ENCODE measurements at regions not wholly inside any gene's neighbourhood (a gene's known extent, or its start where the extent isn't known, plus 50 kb on each side); places are given as distances from the start of the nearest gene placed in this dataset.

DNA sequence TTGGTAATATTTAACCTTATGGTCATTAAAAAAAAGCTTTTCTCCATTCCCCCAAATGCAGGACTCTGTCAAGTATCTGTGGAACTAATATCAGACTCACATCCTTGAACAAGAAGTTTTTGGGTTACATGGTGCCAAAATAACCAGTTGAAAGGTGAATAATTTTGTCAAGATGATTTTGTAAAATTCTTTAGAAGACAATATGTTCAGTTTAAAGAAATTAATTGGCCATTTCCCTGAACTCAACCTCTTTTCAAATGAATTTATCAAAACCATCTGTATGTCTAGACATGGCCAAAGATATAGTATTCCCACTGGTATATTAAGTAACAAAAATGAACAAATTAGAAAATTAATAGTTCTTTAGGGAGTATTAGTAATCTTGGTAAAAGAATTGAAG lies 280.5 kb downstream of the MBNL1 start:
- Histone ChIP-seq H3K4me1 (ENCODE audit: control insufficient read depth, insufficient read depth, low read length) (no peaks in the 10 kb centered on the region), H3K36me3 (ENCODE audit: control insufficient read depth, insufficient read depth, low read length) (no peaks in the 10 kb centered on the region), H3K9me3 (ENCODE audit: control insufficient read depth, insufficient read depth, low read depth, low read length) (no peaks in the 10 kb centered on the region), H3K27ac (ENCODE audit: low read depth, low read length) (no peak overlapping the region), H3K4me3 (ENCODE audit: low read depth, low read length) (no peak overlapping the region), H3K9ac (ENCODE audit: low read length) (no peak overlapping the region), H3K27me3 (ENCODE audit: control insufficient read depth, insufficient read depth, low read length) (no peaks in the 10 kb centered on the region)

DNA sequence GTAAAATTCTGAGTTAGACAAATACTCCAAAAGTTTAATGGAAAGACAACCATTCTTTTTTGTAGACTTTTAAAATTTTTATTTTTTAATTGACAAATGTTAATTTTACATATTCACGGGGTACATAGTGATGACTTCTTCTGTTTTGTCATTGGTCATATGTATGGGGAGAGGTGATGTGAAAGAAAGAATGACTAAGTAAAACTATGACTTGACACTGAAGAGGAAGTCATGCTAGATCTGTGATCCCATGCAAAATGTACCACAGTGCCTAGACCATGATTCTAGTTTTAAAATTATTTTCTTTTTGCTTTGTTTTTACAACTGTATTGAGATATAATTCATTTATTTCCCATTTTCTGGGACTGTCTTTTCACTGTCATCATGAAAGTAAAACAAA lies 281.6 kb downstream of the MBNL1 start:
- no peak overlapping the region for H3K9ac ChIP-seq (ENCODE audit: low read length)
- H3K36me3 ChIP-seq (ENCODE audit: control insufficient read depth, insufficient read depth, low read length): no peaks in the 10 kb centered on the region
- no peaks in the 10 kb centered on the region for H3K9me3 ChIP-seq (ENCODE audit: control insufficient read depth, insufficient read depth, low read depth, low read length)
- no peak overlapping the region for H3K4me3 ChIP-seq (ENCODE audit: low read depth, low read length)
- H3K4me1 ChIP-seq (ENCODE audit: control insufficient read depth, insufficient read depth, low read length): no peaks in the 10 kb centered on the region
- no peak overlapping the region for H3K27ac ChIP-seq (ENCODE audit: low read depth, low read length)
- H3K27me3 ChIP-seq (ENCODE audit: control insufficient read depth, insufficient read depth, low read length): no peaks in the 10 kb centered on the region

DNA sequence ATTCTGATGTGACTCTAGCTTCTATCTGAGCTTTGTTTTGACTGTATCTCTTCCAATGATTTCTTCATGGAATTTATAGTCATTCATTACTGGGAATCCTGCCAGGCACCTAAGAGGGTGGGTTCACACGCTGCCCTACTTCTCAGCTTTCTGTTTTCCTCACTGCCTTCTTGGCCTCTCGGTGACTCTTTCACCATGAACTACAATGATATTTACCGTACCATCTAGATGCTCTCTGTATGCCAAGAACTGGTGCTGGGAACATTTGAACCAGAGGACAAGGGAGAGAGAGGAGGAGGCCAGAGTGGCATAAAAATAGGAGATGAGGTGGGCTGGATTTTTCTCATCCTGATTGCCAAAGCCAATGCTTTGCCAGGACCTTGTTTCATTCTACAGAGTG lies 280.0 kb upstream of the P2RY1 start:
- H3K9me3 ChIP-seq (ENCODE audit: control insufficient read depth, insufficient read depth, low read depth, low read length): no peaks in the 10 kb centered on the region
- no peaks in the 10 kb centered on the region for H3K27me3 ChIP-seq (ENCODE audit: control insufficient read depth, insufficient read depth, low read length)
- no peaks in the 10 kb centered on the region for H3K4me1 ChIP-seq (ENCODE audit: control insufficient read depth, insufficient read depth, low read length)
- H3K27ac ChIP-seq (ENCODE audit: low read depth, low read length): no peak overlapping the region
- H3K4me3 ChIP-seq (ENCODE audit: low read depth, low read length): no peak overlapping the region
- H3K9ac ChIP-seq (ENCODE audit: low read length): no peak overlapping the region
- H3K36me3 ChIP-seq (ENCODE audit: control insufficient read depth, insufficient read depth, low read length): no peaks in the 10 kb centered on the region

DNA sequence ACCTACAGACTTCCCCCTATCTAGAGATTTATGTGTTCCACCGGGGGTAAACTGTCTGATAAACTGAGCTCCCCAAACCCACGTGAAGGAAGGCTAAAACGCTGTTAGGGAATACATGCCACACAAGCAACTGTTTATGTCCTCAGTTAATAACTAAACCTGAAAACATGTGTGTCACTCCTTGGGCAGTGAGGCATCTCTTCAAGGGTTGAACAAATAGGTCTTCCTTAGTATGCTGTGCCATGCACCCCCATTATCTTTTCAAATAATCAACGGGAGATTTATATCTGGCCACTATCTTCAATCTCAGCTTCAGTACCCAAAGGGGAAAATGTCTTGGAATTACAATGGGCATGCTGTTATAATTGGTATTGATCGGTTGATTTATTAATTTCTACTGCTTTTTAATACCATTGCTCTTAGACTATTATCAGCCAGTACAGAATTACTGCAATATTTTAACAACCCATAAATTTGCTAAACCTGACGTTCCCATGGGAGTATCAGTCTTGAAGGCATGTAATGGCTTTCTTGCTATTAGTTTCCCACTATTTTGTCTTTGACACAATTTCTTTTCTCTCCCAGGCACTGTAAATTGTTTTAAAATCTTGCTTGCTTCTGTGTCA lies 279.2 kb upstream of the P2RY1 start:
- H3K4me3 ChIP-seq (ENCODE audit: low read depth, low read length): no peak overlapping the region
- H3K27ac ChIP-seq (ENCODE audit: low read depth, low read length): no peak overlapping the region
- no peaks in the 10 kb centered on the region for H3K36me3 ChIP-seq (ENCODE audit: control insufficient read depth, insufficient read depth, low read length)
- no peak overlapping the region for H3K9ac ChIP-seq (ENCODE audit: low read length)
- H3K9me3 ChIP-seq (ENCODE audit: control insufficient read depth, insufficient read depth, low read depth, low read length): no peaks in the 10 kb centered on the region
- no peaks in the 10 kb centered on the region for H3K4me1 ChIP-seq (ENCODE audit: control insufficient read depth, insufficient read depth, low read length)
- H3K27me3 ChIP-seq (ENCODE audit: control insufficient read depth, insufficient read depth, low read length): no peaks in the 10 kb centered on the region

DNA sequence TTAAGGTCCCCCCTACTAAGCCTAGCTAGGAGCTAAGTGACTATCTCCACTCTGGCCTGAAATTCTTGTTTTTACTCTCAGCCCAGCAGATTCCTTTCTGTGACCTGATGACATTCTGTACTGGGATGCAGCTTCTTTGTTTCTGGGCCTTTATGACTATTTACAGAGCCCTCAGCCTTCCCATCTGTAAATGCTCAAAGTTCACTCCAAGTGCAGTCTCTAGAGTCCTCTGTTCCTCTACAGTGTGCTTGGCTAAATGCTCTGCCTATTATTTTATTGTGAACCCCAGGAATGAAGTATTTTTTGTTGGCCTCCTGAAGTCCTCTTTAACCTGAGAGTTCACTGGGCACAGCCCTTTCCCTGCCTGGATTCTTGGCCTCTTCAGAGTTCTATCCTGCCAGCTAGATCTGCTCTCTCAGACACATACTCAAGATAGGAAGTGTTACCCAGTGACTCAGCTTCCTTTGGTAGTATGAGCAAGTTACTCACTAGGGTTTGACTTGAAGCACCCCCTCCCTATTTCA lies 278.1 kb upstream of the P2RY1 start:
- no peak overlapping the region for H3K4me3 ChIP-seq (ENCODE audit: low read depth, low read length)
- H3K4me1 ChIP-seq (ENCODE audit: control insufficient read depth, insufficient read depth, low read length): no peaks in the 10 kb centered on the region
- no peaks in the 10 kb centered on the region for H3K36me3 ChIP-seq (ENCODE audit: control insufficient read depth, insufficient read depth, low read length)
- H3K9ac ChIP-seq (ENCODE audit: low read length): no peak overlapping the region
- no peaks in the 10 kb centered on the region for H3K27me3 ChIP-seq (ENCODE audit: control insufficient read depth, insufficient read depth, low read length)
- H3K27ac ChIP-seq (ENCODE audit: low read depth, low read length): no peak overlapping the region
- no peaks in the 10 kb centered on the region for H3K9me3 ChIP-seq (ENCODE audit: control insufficient read depth, insufficient read depth, low read depth, low read length)

DNA sequence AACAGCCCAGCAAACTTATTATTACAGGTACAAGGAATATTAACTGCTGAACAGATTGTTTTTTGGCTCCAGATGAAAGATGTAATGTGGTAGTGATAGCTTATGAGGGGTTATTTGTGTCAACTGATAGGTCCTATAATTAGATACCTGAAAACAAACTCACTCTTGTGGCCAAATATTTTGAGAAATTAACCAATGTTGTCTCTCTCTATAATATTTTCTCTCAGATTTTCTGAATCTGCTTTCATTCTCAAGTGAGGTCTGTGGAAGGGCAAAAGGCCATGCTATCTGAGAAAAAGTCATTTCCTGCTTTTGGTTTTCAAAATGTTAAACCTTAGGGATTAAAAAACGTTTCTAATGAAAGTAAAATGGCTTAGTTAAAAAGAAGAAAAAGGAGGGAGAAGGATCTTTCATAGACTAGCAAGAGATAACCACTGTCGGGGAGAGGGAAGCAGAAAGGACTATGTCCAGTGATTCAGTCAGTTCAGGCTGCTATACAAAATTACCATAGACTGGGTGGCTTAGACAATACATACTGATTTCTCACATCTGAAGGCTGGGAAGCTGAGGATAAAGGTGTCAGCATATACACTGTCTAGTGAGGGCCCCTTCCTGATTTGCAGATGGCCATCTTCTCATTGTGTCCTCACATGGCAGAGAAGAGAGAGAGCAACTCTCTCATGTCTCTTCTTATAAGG lies 277.5 kb upstream of the P2RY1 start:
- Histone ChIP-seq H3K27me3 (ENCODE audit: control insufficient read depth, insufficient read depth, low read length) (no peaks in the 10 kb centered on the region), H3K9me3 (ENCODE audit: control insufficient read depth, insufficient read depth, low read depth, low read length) (no peaks in the 10 kb centered on the region), H3K27ac (ENCODE audit: low read depth, low read length) (no peak overlapping the region), H3K36me3 (ENCODE audit: control insufficient read depth, insufficient read depth, low read length) (no peaks in the 10 kb centered on the region), H3K4me3 (ENCODE audit: low read depth, low read length) (no peak overlapping the region), H3K4me1 (ENCODE audit: control insufficient read depth, insufficient read depth, low read length) (no peaks in the 10 kb centered on the region), H3K9ac (ENCODE audit: low read length) (no peak overlapping the region)

DNA sequence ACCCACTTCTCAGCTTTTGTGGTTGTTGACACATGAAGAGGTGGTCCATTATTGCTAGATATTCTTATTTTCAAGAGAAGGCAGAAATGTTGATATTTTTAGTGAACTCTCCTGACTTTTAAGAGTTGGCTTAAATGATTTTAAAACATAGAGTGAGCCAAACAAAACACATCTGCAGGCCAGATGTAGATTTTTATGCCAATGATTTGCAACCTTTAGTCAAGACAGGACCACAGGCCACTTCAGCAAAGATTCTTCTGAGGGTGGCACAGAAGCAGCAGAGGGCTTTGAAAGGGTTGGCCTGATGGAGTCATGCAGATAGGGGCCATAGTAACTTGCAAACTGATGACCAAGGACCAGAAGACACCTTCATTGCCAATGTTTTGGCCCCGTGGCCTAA lies 276.5 kb upstream of the P2RY1 start:
- H3K4me1 ChIP-seq (ENCODE audit: control insufficient read depth, insufficient read depth, low read length): no peaks in the 10 kb centered on the region
- no peaks in the 10 kb centered on the region for H3K36me3 ChIP-seq (ENCODE audit: control insufficient read depth, insufficient read depth, low read length)
- no peak overlapping the region for H3K9ac ChIP-seq (ENCODE audit: low read length)
- H3K27ac ChIP-seq (ENCODE audit: low read depth, low read length): no peak overlapping the region
- no peaks in the 10 kb centered on the region for H3K27me3 ChIP-seq (ENCODE audit: control insufficient read depth, insufficient read depth, low read length)
- no peaks in the 10 kb centered on the region for H3K9me3 ChIP-seq (ENCODE audit: control insufficient read depth, insufficient read depth, low read depth, low read length)
- H3K4me3 ChIP-seq (ENCODE audit: low read depth, low read length): no peak overlapping the region

DNA sequence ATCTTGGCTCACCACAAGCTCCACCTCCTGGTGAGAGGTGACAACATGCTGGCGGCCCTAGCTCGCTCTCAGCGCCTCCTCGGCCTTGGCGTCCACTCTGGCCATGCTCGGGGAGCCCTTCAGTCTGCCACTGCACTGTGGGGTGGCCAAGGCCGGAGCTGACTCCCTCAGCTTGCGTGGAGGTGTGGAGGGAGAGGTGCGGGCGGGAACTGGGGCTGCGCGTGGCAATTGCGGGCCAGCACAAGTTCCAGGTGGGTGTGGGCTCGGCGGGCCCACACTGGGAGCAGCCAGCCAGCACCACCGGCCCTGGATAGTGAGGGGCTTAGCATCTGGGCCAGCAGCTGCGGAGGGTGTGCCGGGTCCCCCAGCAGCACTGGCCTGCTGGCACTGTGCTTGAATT lies 275.7 kb upstream of the P2RY1 start:
- Histone ChIP-seq H3K36me3 (ENCODE audit: control insufficient read depth, insufficient read depth, low read length) (no peaks in the 10 kb centered on the region), H3K27ac (ENCODE audit: low read depth, low read length) (no peak overlapping the region), H3K4me1 (ENCODE audit: control insufficient read depth, insufficient read depth, low read length) (no peaks in the 10 kb centered on the region), H3K9me3 (ENCODE audit: control insufficient read depth, insufficient read depth, low read depth, low read length) (no peaks in the 10 kb centered on the region), H3K4me3 (ENCODE audit: low read depth, low read length) (no peak overlapping the region), H3K27me3 (ENCODE audit: control insufficient read depth, insufficient read depth, low read length) (no peaks in the 10 kb centered on the region), H3K9ac (ENCODE audit: low read length) (no peak overlapping the region)

DNA sequence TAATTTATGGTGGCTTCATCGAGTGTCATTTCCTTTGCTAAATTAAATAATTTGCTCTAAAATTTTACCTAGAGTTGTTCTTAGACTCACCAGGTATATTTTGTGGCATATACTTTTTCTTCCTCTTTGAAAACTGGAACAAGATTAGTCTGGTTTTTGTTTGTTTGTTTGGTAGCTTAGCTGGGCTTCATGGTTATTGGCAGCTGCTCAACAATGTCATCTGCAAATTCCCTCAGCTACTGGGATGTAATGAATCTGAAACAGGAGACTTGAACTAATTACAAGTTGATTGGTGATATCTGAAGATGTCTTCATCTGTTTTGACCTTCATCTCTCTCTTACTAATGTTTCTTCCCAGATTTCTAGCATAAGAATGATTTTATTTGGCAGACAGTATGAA lies 270.5 kb upstream of the P2RY1 start:
- Histone ChIP-seq H3K4me1 (ENCODE audit: control insufficient read depth, insufficient read depth, low read length) (no peaks in the 10 kb centered on the region), H3K27me3 (ENCODE audit: control insufficient read depth, insufficient read depth, low read length) (no peaks in the 10 kb centered on the region), H3K27ac (ENCODE audit: low read depth, low read length) (no peak overlapping the region), H3K4me3 (ENCODE audit: low read depth, low read length) (no peak overlapping the region), H3K9ac (ENCODE audit: low read length) (no peak overlapping the region), H3K9me3 (ENCODE audit: control insufficient read depth, insufficient read depth, low read depth, low read length) (no peaks in the 10 kb centered on the region), H3K36me3 (ENCODE audit: control insufficient read depth, insufficient read depth, low read length) (no peaks in the 10 kb centered on the region)

DNA sequence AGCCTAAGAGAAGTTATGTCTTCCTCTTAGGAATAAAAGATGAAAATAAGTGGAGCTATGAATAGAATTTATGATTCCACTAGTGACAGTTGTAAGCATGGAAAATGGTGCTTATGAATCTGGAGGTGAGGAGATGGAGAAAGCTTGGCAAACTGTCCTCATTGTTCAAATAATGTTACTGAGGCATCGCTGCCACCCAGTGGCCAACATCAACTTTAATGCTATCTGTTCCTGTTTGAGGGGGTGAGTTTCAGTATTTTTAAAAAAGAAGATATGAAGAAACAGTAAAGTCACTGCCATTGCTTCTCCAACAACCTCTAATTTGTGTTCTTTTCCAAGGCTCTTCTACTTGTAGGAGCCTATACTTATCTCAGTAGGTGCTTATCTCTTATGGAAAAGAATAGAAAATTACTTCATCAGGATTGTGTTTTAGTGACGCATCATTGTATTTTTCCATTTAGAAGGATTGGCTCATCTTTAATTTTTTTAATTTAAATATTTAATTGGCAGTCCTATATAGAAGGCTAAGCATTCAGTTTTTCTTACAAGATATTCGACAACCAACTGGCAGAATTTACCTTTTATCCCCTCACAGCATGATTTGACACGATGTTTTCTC lies 260.4 kb upstream of the P2RY1 start:
- no peaks in the 10 kb centered on the region for H3K27me3 ChIP-seq (ENCODE audit: control insufficient read depth, insufficient read depth, low read length)
- H3K9me3 ChIP-seq (ENCODE audit: control insufficient read depth, insufficient read depth, low read depth, low read length): no peaks in the 10 kb centered on the region
- H3K4me3 ChIP-seq (ENCODE audit: low read depth, low read length): no peak overlapping the region
- no peaks in the 10 kb centered on the region for H3K4me1 ChIP-seq (ENCODE audit: control insufficient read depth, insufficient read depth, low read length)
- H3K27ac ChIP-seq (ENCODE audit: low read depth, low read length): no peak overlapping the region
- no peak overlapping the region for H3K9ac ChIP-seq (ENCODE audit: low read length)
- H3K36me3 ChIP-seq (ENCODE audit: control insufficient read depth, insufficient read depth, low read length): no peaks in the 10 kb centered on the region

DNA sequence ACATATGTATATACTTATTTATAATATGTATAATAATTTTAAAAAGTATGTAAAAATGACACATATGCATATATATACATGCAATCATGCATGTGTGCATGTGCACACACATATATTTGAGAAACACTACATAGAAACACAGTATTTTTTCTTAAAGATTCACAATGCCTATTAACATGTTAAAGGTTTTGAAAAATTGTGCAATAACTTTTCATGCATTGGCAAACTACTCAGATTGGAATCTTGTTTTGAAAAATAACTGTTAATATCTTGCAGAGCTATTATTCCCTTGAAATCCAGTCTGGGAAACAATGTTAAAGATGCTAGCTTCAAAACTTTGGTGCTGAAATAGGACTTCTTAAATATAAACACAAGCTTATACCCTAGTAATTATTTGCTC lies 256.2 kb upstream of the P2RY1 start:
- Histone ChIP-seq H3K27ac (ENCODE audit: low read depth, low read length) (no peak overlapping the region), H3K4me3 (ENCODE audit: low read depth, low read length) (no peak overlapping the region), H3K36me3 (ENCODE audit: control insufficient read depth, insufficient read depth, low read length) (no peaks in the 10 kb centered on the region), H3K9ac (ENCODE audit: low read length) (no peak overlapping the region), H3K9me3 (ENCODE audit: control insufficient read depth, insufficient read depth, low read depth, low read length) (no peaks in the 10 kb centered on the region), H3K27me3 (ENCODE audit: control insufficient read depth, insufficient read depth, low read length) (no peaks in the 10 kb centered on the region), H3K4me1 (ENCODE audit: control insufficient read depth, insufficient read depth, low read length) (no peaks in the 10 kb centered on the region)

Measured in HUES6 (cell line).